ENCODE measurements at regions not wholly inside any gene's neighbourhood (a gene's known extent, or its start where the extent isn't known, plus 50 kb on each side); places are given as distances from the start of the nearest gene placed in this dataset.
"Not testable (repeated sequence)": the region's sequence is repeated elsewhere in the genome, so short reads cannot be mapped to it uniquely, and the experiment has no call there.

- no peak for FAIRE-seq
These were observed 303.5 kb downstream of the DLEU7 start for GRCh38 chr13:50539791-50540530.

GRCh38 chr13:50543141-50543540 lies 300.4 kb downstream of the DLEU7 start:
- no peak for FAIRE-seq

GRCh38 chr13:50543782-50544181 lies 299.7 kb downstream of the DLEU7 start:
- no peak for FAIRE-seq

- FAIRE-seq, result no peak
These were observed 299.3 kb downstream of the DLEU7 start for GRCh38 chr13:50544211-50544610.

- FAIRE-seq, result not testable (repeated sequence)
These were observed 296.3 kb downstream of the DLEU7 start for GRCh38 chr13:50547175-50547574.

GRCh38 chr13:50548586-50548985 lies 294.9 kb downstream of the DLEU7 start:
- FAIRE-seq, result no peak

- no peak for FAIRE-seq
These were observed 294.1 kb downstream of the DLEU7 start for GRCh38 chr13:50549221-50549942.

GRCh38 chr13:50550151-50550550 lies 293.3 kb downstream of the DLEU7 start:
- no peak for FAIRE-seq

GRCh38 chr13:50552424-50552966 lies 291.0 kb downstream of the DLEU7 start:
- FAIRE-seq, result no peak

GRCh38 chr13:50561739-50562138 lies 281.8 kb downstream of the DLEU7 start:
- no peak for FAIRE-seq

GRCh38 chr13:50566646-50567045 lies 276.8 kb downstream of the DLEU7 start:
- no peak for FAIRE-seq

- no peak for FAIRE-seq
These were observed 271.4 kb downstream of the DLEU7 start for GRCh38 chr13:50572129-50572528.

GRCh38 chr13:50573066-50573465 lies 270.4 kb downstream of the DLEU7 start:
- FAIRE-seq, result no peak

- FAIRE-seq, result no peak
These were observed 268.8 kb downstream of the DLEU7 start for GRCh38 chr13:50574731-50575130.

- FAIRE-seq, result no peak
These were observed 268.4 kb downstream of the DLEU7 start for GRCh38 chr13:50575138-50575537.

- no peak for FAIRE-seq
These were observed 267.3 kb downstream of the DLEU7 start for GRCh38 chr13:50576156-50576555.

GRCh38 chr13:50577806-50578205 lies 265.7 kb downstream of the DLEU7 start:
- FAIRE-seq, result no peak

GRCh38 chr13:50580684-50581305 lies 262.7 kb downstream of the DLEU7 start:
- no peak for FAIRE-seq

- FAIRE-seq, result no peak
These were observed 261.8 kb downstream of the DLEU7 start for GRCh38 chr13:50581586-50582196.

GRCh38 chr13:50584856-50585580 lies 258.5 kb downstream of the DLEU7 start:
- no peak for FAIRE-seq

GRCh38 chr13:50585674-50586413 lies 257.6 kb downstream of the DLEU7 start:
- FAIRE-seq, result no peak
